Endothelial cell of umbilical vein (primary cell): ENCODE measurements at regions not wholly inside any gene's neighbourhood (a gene's known extent, or its start where the extent isn't known, plus 50 kb on each side); places are given as distances from the start of the nearest gene placed in this dataset.

ENCODE experiments used
- BruUV-seq: library from RNA; stranded (reverse); fragments of 400-500 nt; replicated peaks from 2 replicates; lab custom pipeline; 2021; lab: Mats Ljungman, UMichigan
- CTCF ChIA-PET: fragments of 300-600, 350-600 bp; sonication (Branson Sonifier 250); formaldehyde crosslinking; loops from one replicate; lab custom pipeline; 2021; ENCODE audit warnings: antibody characterized with exemption, inconsistent platforms; lab: Charles Lee
- POLR2A ChIA-PET: fragments of 300-600, 350-600 bp; sonication (Branson Sonifier 250); formaldehyde crosslinking; loops from one replicate; lab custom pipeline; 2021; ENCODE audit warnings: antibody characterized with exemption, inconsistent platforms; lab: Charles Lee
- DNase-seq: peaks from one replicate; pipeline ENCODE4 v3.0.0-alpha.2; 2011; ENCODE audit warnings: low read depth, low spot score
- FAIRE-seq: peaks from 2 replicates; lab custom pipeline; 2011; peaks lifted over from hg19 to GRCh38; lab: Jason Lieb, UNC
- H2AFZ ChIP-seq: 2 replicates; pipeline ENCODE4 v1.6.0; 2012; ENCODE audit warnings: low read depth, low read length, control low read depth, inconsistent platforms
- H3K27ac ChIP-seq: 2 replicates; pipeline ENCODE4 v1.5.1; 2011; ENCODE audit warnings: low read depth, mild to moderate bottlenecking, control low read depth, low read length, moderate library complexity; ENCODE audit not compliant: insufficient read depth
- H3K27me3 ChIP-seq, 2 experiments: 2 replicates each; pipeline versions ENCODE4 v1.6.0 to v1.6.1; 2011; ENCODE audit warnings: low read length in 2 of 2, mixed read lengths in 1 of 2; ENCODE audit not compliant: control insufficient read depth in 2 of 2, insufficient read depth in 2 of 2
- H3K36me3 ChIP-seq, 2 experiments: 2 replicates in 1 of 2; 3 replicates in 1 of 2; pipeline ENCODE4 v1.5.1; 2011; ENCODE audit warnings: low read length in 2 of 2, mild to moderate bottlenecking in 1 of 2, moderate library complexity in 1 of 2; ENCODE audit not compliant: control insufficient read depth in 2 of 2, insufficient read depth in 2 of 2; ENCODE audit errors: extremely low read depth in 1 of 2
- H3K4me1 ChIP-seq: 3 replicates; pipeline ENCODE4 v1.5.1; 2011; ENCODE audit warnings: mild to moderate bottlenecking, low read length; ENCODE audit not compliant: control insufficient read depth, insufficient read depth; ENCODE audit errors: extremely low read depth
- H3K4me2 ChIP-seq: 2 replicates; pipeline ENCODE4 v1.6.1; 2011; ENCODE audit warnings: low read length, control low read depth, mixed read lengths; ENCODE audit not compliant: insufficient read depth
- H3K4me3 ChIP-seq, 3 experiments: fragments of 200-600 bp in 1 of 3; sonication (generic), shearing (Covaris generic) in 1 of 3; replicated peaks in 1 of 3; 2 replicates each; pipeline ENCODE4 v1.5.1; 2011 to 2016; ENCODE audit warnings: control low read depth in 3 of 3, low read length in 3 of 3, mild to moderate bottlenecking in 2 of 3, inconsistent platforms in 1 of 3, low read depth in 1 of 3, moderate library complexity in 1 of 3; ENCODE audit not compliant: insufficient read depth in 1 of 3
- H3K79me2 ChIP-seq: 2 replicates; pipeline ENCODE4 v1.6.0; 2012; ENCODE audit warnings: low read length, inconsistent platforms; ENCODE audit not compliant: control insufficient read depth, insufficient read depth
- H3K9ac ChIP-seq: replicated peaks from 2 replicates; pipeline ENCODE3; 2011; ENCODE audit warnings: low read length, control low read depth; ENCODE audit not compliant: insufficient read depth; ENCODE audit errors: extremely low read depth
- H3K9me1 ChIP-seq: replicated peaks from 3 replicates; pipeline ENCODE4 v1.6.0; 2011; ENCODE audit warnings: mild to moderate bottlenecking, low read length; ENCODE audit not compliant: control insufficient read depth, insufficient read depth; ENCODE audit errors: extremely low read depth
- H3K9me3 ChIP-seq: replicated peaks from 2 replicates; pipeline ENCODE4 v1.5.1; 2012; ENCODE audit warnings: low read length, inconsistent platforms; ENCODE audit not compliant: control insufficient read depth, insufficient read depth
- H4K20me1 ChIP-seq: replicated peaks from 2 replicates; pipeline ENCODE3; 2011; ENCODE audit warnings: mild to moderate bottlenecking, low read length; ENCODE audit not compliant: control insufficient read depth, insufficient read depth; ENCODE audit errors: extremely low read depth
- EZH2 ChIP-seq: IDR thresholded peaks from 2 replicates; pipeline ENCODE4 v1.6.1; 2012; ENCODE audit warnings: borderline replicate concordance, low read depth, mild to moderate bottlenecking, moderate library complexity, low read length, inconsistent platforms; ENCODE audit not compliant: severe bottlenecking
- FOS ChIP-seq: IDR thresholded peaks from 2 replicates; pipeline ENCODE4 v1.6.1; 2011; ENCODE audit warnings: mild to moderate bottlenecking, low read length, moderate library complexity, borderline replicate concordance; ENCODE audit not compliant: insufficient read depth
- GATA2 ChIP-seq: IDR thresholded peaks from 2 replicates; pipeline ENCODE4 v1.7.0; 2011; ENCODE audit warnings: low read depth, mild to moderate bottlenecking, moderate library complexity, mixed read lengths, low read length; ENCODE audit not compliant: insufficient read length, insufficient read depth
- JUN ChIP-seq: IDR thresholded peaks from 2 replicates; pipeline ENCODE4 v1.6.1; 2011; ENCODE audit warnings: borderline replicate concordance, low read depth; ENCODE audit not compliant: insufficient read length, insufficient read depth
- MYC ChIP-seq: IDR thresholded peaks from one replicate; pipeline ENCODE4 v1.6.1; 2011; ENCODE audit warnings: mild to moderate bottlenecking, low read depth, low read length
- POLR2A ChIP-seq: IDR thresholded peaks from 2 replicates; pipeline ENCODE4 v1.6.1; 2012; ENCODE audit warnings: low read depth, mild to moderate bottlenecking, control low read depth, low read length
- POLR2AphosphoS5 ChIP-seq: IDR thresholded peaks from 2 replicates; pipeline ENCODE4 v1.6.1; 2012; ENCODE audit warnings: low read depth, mild to moderate bottlenecking, control low read depth, low read length, moderate library complexity; ENCODE audit not compliant: insufficient read depth
- dilution Hi-C: fragments of 300-500 bp; cut with MboI; formaldehyde crosslinking; loops from one replicate; pipeline ENCODE4 v1.15.0; 2019; ENCODE audit warnings: low sequenced_read_pairs; ENCODE audit not compliant: extremely low pct_ligation_motif_present
- intact Hi-C: fragments of 100-400 bp; cut with micrococcal nuclease; formaldehyde crosslinking; loops from one replicate; pipeline ENCODE4 v1.10.0; 2022
- TF ChIP-seq, protein P1 (sequence below): IDR thresholded peaks from 2 replicates; pipeline ENCODE4 v1.6.1; 2011; ENCODE audit not compliant: insufficient read depth, insufficient read length
- TF ChIP-seq, protein P2 (sequence below), 2 donors: IDR thresholded peaks; 1 replicate in 1 of 2; 2 replicates in 1 of 2; pipeline ENCODE4 v1.5.1; 2011; ENCODE audit warnings: low read length in 2 of 2, mild to moderate bottlenecking in 2 of 2, moderate library complexity in 2 of 2, control low read depth in 1 of 2, inconsistent platforms in 1 of 2, low read depth in 1 of 2; ENCODE audit not compliant: insufficient read depth in 1 of 2; ENCODE audit errors: extremely low read depth in 1 of 2

DNA sequence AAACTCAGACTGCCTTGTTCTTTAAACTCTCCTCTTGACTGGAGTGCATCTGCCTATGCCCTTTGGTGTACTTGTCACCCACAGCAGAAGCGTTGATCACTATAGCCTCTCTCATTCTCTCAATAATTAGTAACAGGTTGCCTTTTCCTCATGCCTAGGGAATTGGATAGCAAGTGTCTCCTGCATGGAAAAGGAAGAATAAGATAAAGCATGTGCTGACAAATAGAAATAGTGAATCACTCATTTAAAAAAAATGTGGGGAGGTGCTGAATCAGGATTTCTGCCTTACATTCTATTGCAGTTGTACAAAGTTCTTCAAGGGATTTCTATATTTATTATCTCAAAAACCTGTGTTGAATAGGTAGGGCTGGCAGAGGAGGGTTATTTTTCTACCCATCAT, 323.0 kb downstream of the TXNL1 start:
- no peaks in the 10 kb centered on the region for H3K4me1 ChIP-seq
- H2AFZ ChIP-seq, result no peak overlapping the region
- ChIA-PET POLR2A (no interaction called here), CTCF (no interaction called here)
- no peak overlapping the region for H3K27ac ChIP-seq
- H3K4me3 ChIP-seq, result no peak overlapping the region
- no peaks in the 10 kb centered on the region for H3K9me3 ChIP-seq
- H3K79me2 ChIP-seq, result no peaks in the 10 kb centered on the region
- no peak overlapping the region for H3K9ac ChIP-seq
- no peak overlapping the region for H3K4me2 ChIP-seq
- DNase-seq, result peak; percentile 16
- no peaks in the 10 kb centered on the region for H3K36me3 ChIP-seq
- H4K20me1 ChIP-seq, result no peaks in the 10 kb centered on the region
- dilution Hi-C loops (no loop called here), intact Hi-C loops (loop anchor here (10.0 kb wide), 1 partner anchor 521 kb away; no protein-coding TSS in a partner anchor)
- H3K27me3 ChIP-seq, result no peaks in the 10 kb centered on the region
- H3K9me1 ChIP-seq, result no peaks in the 10 kb centered on the region
- FAIRE-seq, result no peak
- TF ChIP-seq POLR2AphosphoS5, result no peak
- TF ChIP-seq, protein P1, sequence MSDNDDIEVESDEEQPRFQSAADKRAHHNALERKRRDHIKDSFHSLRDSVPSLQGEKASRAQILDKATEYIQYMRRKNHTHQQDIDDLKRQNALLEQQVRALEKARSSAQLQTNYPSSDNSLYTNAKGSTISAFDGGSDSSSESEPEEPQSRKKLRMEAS, result no peak
- TF ChIP-seq GATA2, result no peak
- no peak for TF ChIP-seq MYC
- TF ChIP-seq EZH2, result no peak
- no peak for TF ChIP-seq JUN
- TF ChIP-seq FOS, result no peak
- no peak for TF ChIP-seq POLR2A
- TF ChIP-seq, protein P2, sequence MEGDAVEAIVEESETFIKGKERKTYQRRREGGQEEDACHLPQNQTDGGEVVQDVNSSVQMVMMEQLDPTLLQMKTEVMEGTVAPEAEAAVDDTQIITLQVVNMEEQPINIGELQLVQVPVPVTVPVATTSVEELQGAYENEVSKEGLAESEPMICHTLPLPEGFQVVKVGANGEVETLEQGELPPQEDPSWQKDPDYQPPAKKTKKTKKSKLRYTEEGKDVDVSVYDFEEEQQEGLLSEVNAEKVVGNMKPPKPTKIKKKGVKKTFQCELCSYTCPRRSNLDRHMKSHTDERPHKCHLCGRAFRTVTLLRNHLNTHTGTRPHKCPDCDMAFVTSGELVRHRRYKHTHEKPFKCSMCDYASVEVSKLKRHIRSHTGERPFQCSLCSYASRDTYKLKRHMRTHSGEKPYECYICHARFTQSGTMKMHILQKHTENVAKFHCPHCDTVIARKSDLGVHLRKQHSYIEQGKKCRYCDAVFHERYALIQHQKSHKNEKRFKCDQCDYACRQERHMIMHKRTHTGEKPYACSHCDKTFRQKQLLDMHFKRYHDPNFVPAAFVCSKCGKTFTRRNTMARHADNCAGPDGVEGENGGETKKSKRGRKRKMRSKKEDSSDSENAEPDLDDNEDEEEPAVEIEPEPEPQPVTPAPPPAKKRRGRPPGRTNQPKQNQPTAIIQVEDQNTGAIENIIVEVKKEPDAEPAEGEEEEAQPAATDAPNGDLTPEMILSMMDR (IDR thresholded peaks at IDR 0.05; ENCODE audit: extremely low read depth in 1 of 2, insufficient read depth in 1 of 2, low read depth in 1 of 2, low read length in 2 of 2), result no peak
- BruUV-seq, result no TSS peak
